Endothelial cell (in vitro differentiated cells): ENCODE measurements at regions not wholly inside any gene's neighbourhood (a gene's known extent, or its start where the extent isn't known, plus 50 kb on each side); places are given as distances from the start of the nearest gene placed in this dataset.

Experiments
- DNase-seq: peaks from one replicate; pipeline ENCODE4 v3.0.0; 2021; ENCODE audit warnings: low spot score
- H3K27ac Mint-ChIP-seq: one replicate; pipeline ENCODE4 v1.8.0; 2021; ENCODE audit warnings: mixed read lengths, inconsistent platforms; ENCODE audit not compliant: unreplicated experiment
- H3K27me3 Mint-ChIP-seq: one replicate; pipeline ENCODE4 v1.8.0; 2021; ENCODE audit warnings: mild to moderate bottlenecking, moderate library complexity, mixed read lengths, inconsistent platforms; ENCODE audit not compliant: unreplicated experiment
- H3K36me3 Mint-ChIP-seq: one replicate; pipeline ENCODE4 v1.8.0; 2021; ENCODE audit warnings: mild to moderate bottlenecking, low read depth, mixed read lengths, inconsistent platforms; ENCODE audit not compliant: unreplicated experiment
- H3K4me1 Mint-ChIP-seq: one replicate; pipeline ENCODE4 v1.8.0; 2021; ENCODE audit warnings: mild to moderate bottlenecking, mixed read lengths, inconsistent platforms; ENCODE audit not compliant: unreplicated experiment
- H3K4me3 Mint-ChIP-seq: one replicate; pipeline ENCODE4 v1.8.0; 2021; ENCODE audit warnings: mild to moderate bottlenecking, mixed read lengths, inconsistent platforms; ENCODE audit not compliant: unreplicated experiment
- H3K9me3 Mint-ChIP-seq: one replicate; pipeline ENCODE4 v1.8.0; 2021; ENCODE audit warnings: mixed read lengths, inconsistent platforms; ENCODE audit not compliant: unreplicated experiment
- CTCF ChIP-seq: fragments of 200-600 bp; sonication (generic); IDR thresholded peaks from one replicate; pipeline ENCODE4 v1.5.0; 2021; ENCODE audit warnings: antibody characterized with exemption; ENCODE audit not compliant: unreplicated experiment

- no peak for TF ChIP-seq CTCF
- no peaks in the 10 kb centered on the region for H3K4me1 Mint-ChIP-seq
- no peak overlapping the region for H3K27ac Mint-ChIP-seq
- H3K9me3 Mint-ChIP-seq, result no peaks in the 10 kb centered on the region
- no peak overlapping the region for H3K4me3 Mint-ChIP-seq
- H3K27me3 Mint-ChIP-seq, result no peaks in the 10 kb centered on the region
- no peaks in the 10 kb centered on the region for H3K36me3 Mint-ChIP-seq
- no peak for DNase-seq
Observed at GRCh38 chr20:7399114-7399513, 541.1 kb downstream of the HAO1 start.

- no peak for DNase-seq
- Mint-ChIP-seq H3K27ac (no peak overlapping the region), H3K27me3 (no peaks in the 10 kb centered on the region), H3K4me1 (no peaks in the 10 kb centered on the region), H3K9me3 (no peaks in the 10 kb centered on the region), H3K36me3 (no peaks in the 10 kb centered on the region), H3K4me3 (no peak overlapping the region)
- TF ChIP-seq CTCF, result no peak
Observed at GRCh38 chr20:7399575-7399974, 540.7 kb downstream of the HAO1 start.

- Mint-ChIP-seq H3K9me3 (no peaks in the 10 kb centered on the region), H3K27me3 (no peaks in the 10 kb centered on the region), H3K4me3 (no peak overlapping the region), H3K4me1 (peaks cover 5% of the 10 kb centered on the region), H3K27ac (no peak overlapping the region), H3K36me3 (no peaks in the 10 kb centered on the region)
- DNase-seq, result no peak
- no peak for TF ChIP-seq CTCF
Observed at GRCh38 chr20:7406671-7407070, 533.6 kb downstream of the HAO1 start.

GRCh38 chr20:7410150-7410549 lies 530.1 kb downstream of the HAO1 start:
- Mint-ChIP-seq H3K36me3 (no peaks in the 10 kb centered on the region), H3K4me3 (no peak overlapping the region), H3K27ac (no peak overlapping the region), H3K9me3 (no peaks in the 10 kb centered on the region), H3K27me3 (no peaks in the 10 kb centered on the region), H3K4me1 (peaks cover 9% of the 10 kb centered on the region)
- TF ChIP-seq CTCF, result no peak
- no peak for DNase-seq

- Mint-ChIP-seq H3K4me1 (peaks cover 9% of the 10 kb centered on the region), H3K9me3 (no peaks in the 10 kb centered on the region), H3K36me3 (no peaks in the 10 kb centered on the region), H3K27me3 (no peaks in the 10 kb centered on the region), H3K27ac (peak overlapping the region; percentile 45), H3K4me3 (peak overlapping the region; percentile 53)
- DNase-seq, result peak; percentile 3
- no peak for TF ChIP-seq CTCF
Observed at GRCh38 chr20:7411075-7411474, 529.2 kb downstream of the HAO1 start.
